GM19328 (cell line): ENCODE measurements at regions not wholly inside any gene's neighbourhood (a gene's known extent, or its start where the extent isn't known, plus 50 kb on each side); places are given as distances from the start of the nearest gene placed in this dataset.
"Not testable (repeated sequence)": the region's sequence is repeated elsewhere in the genome, so short reads cannot be mapped to it uniquely, and the experiment has no call there.

Source experiments
- ATAC-seq: cut with Tn5 transposase; IDR thresholded peaks from one replicate; pipeline ENCODE4 v1.9.1; 2021; ENCODE audit warnings: mild to moderate bottlenecking, moderate library complexity; ENCODE audit not compliant: unreplicated experiment

GRCh38 chr13:103605546-103606326 is 539.5 kb upstream of the SLC10A2 start:
- ATAC-seq: no peak

- ATAC-seq: not testable (repeated sequence)
Observed at GRCh38 chr13:103599870-103600269, 533.7 kb upstream of the SLC10A2 start.

- ATAC-seq: no peak
Observed at GRCh38 chr13:103598671-103599070, 532.5 kb upstream of the SLC10A2 start.

DNA sequence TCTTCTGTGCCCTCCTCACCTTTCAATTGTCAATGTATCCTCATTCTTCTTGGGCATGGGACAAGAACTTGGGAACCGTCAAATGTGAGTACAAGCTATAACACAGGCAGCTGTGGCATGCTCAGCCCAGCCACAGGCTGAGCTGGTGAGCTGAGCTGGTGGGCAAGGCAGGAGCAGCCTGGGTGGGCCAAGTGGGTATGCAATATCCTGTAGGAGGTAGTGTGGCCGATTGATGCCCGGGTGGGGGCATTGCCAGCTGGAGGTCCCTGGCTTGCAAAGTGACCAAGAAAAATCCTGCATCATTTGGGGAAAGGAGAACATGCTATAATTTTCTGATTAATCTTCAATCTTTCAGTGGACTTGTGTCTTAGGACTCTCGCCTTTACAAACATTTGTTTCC is 507.2 kb upstream of the SLC10A2 start:
- ATAC-seq: no peak

GRCh38 chr13:103568314-103568713 is 502.1 kb upstream of the SLC10A2 start:
- no peak for ATAC-seq

DNA sequence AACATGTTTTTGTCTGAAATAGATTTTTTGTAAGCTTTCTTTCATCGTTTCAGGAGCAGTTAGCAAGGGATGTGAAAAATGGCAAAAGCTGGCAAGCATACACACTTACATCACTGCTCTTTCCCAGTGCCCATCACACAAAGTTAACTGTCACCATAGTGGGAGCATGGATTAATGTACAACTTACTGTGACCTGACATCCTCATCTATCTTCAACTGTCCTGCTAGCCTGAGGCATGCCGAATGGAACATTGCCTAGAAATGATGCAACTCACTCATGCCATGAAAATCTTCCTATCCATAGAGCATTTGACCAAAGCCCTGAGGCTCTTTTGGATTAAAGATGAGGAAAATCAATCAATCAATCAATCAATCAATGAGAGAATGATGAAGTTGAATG is 491.7 kb upstream of the SLC10A2 start:
- ATAC-seq: no peak

DNA sequence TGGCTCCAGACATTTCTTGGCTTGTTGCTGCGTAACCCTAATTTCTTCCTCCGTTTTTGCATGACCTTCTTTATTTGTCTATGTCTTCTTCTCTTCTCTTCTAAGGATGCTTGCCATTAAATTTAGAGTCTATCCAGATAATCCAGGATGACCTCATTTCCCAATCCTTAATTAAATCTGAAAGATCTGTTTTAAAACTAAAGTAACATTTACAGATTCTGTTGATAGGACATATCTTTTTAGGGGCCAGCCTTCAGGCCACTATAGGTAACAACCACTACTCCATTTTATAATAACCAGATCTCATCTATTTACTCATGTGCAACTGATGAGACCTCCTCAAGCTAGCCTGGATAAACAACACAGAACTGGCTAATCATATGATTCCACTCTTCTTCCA is 490.5 kb upstream of the SLC10A2 start:
- ATAC-seq: no peak

DNA sequence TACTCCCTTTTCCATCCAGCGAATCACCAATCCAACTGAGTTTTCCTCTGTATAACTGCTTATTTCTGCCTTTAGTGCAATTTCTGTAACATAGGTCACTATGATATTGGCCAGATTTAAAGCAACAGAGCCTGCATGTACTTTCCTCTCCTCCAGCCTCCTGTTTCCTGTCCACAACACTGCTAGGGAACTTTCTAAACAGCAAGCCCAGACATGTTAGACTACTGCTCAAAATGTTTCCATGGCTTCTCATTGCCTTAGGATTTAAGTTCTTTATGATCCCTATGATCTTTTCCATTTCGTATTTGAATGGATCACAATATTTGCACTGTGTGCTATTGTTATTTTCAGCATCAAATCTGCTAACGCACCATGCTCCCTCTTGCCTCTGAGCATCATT is 481.7 kb upstream of the SLC10A2 start:
- no peak for ATAC-seq

DNA sequence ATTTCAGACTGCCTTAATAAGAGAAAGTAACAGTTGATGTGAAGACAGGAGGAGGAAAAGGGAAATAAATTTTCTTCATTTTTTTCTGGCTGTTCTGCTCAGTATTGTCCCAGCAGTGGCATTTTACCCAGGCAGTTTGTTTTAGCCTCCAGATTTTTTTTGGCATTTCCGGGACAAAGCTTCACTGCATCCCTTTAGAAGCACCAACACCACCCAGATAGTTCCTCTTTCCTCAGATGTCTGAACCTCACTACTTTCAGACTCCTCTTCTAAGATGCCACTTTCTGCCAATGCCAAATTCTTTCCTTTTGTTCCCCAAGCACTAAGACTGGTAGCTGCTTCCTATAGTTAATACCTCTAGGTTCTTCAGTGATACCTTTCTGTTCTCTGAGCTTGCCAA is 480.1 kb upstream of the SLC10A2 start:
- ATAC-seq: no peak

DNA sequence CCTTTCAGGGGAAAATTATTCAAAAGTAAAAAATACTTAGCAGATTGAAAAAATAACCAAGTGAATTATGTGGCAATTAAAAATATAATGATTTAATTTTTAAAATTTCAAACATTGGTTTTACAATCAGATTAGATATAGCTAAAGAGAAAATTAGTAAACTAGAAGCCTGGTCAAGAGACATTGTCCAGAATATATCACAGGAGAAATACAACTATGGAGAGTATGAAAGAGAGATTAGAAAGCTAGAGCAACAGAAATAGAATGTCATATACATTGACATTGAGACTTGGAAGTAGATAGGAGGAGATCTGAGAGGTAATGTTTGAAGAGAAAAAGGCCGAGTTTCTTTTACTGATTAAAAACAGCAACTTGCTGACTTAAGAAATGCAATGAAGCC is 476.4 kb upstream of the SLC10A2 start:
- ATAC-seq: no peak

GRCh38 chr13:103540382-103540765 is 474.2 kb upstream of the SLC10A2 start:
- no peak for ATAC-seq

DNA sequence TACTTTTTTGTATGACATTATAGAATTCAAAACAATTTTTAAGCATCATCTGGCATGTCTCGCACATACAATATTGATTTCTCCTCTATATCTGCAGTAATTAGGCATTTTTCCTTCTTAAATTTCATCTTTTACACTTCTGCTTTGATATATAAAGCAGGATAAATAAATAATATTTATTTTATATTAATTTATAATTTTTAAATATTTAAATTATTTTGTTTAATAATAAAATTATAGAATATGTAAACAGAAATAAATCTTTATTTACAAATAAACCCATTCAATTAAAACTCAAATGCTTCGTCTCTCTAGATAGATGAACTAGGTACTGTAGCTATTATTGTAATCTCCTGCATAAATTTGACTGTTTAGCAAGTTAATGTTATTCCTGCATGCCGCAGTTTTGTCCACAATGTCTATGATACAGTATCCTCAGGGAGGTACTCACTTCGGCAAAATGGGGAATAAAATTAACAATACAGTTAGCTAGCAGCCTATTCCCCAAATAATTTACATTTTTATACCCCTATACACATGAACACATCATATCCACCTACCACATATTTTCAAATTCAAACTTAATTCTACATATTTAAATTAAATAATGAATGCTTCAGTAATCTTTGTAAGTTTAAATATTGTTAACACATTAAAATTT is 473.6 kb upstream of the SLC10A2 start:
- no peak for ATAC-seq

DNA sequence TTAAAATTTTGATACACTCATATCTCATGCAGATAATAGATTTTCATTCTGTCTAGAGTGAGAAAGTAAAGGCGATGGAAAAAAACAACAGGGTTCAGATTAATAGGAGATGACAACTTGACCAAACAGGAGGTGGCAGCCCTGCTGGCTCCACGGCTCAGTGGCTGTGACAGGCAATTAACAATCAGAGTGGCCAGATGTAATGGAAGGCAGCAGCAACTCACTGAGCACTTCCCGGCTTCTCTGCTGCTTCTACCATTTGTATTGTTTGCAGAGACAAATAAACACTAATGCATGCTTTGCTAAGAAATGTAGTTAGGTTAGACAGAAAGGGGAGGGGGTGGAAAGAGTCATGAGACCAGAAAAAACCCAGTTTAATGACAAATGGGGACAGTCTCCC is 473.0 kb upstream of the SLC10A2 start:
- ATAC-seq: no peak

GRCh38 chr13:103537616-103538015 is 471.4 kb upstream of the SLC10A2 start:
- ATAC-seq: no peak

DNA sequence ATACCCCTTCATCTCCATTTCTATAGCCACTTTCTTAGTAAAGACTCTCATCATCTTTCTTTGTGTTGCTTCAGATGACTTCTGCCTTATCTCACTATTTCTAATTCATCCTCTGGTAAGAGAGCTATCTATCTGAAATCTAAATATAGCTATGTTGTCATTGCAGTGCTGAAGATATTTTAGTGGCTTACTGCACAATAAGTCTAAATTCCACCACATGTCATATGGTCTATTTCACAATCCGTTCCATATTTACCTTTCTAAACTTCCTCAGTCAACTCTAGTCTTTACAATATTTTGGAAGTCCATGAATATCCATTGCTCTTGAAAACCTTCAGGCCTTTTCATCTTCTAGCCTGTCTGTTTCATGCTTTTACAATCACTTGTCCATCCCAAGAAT is 465.1 kb upstream of the SLC10A2 start:
- no peak for ATAC-seq

DNA sequence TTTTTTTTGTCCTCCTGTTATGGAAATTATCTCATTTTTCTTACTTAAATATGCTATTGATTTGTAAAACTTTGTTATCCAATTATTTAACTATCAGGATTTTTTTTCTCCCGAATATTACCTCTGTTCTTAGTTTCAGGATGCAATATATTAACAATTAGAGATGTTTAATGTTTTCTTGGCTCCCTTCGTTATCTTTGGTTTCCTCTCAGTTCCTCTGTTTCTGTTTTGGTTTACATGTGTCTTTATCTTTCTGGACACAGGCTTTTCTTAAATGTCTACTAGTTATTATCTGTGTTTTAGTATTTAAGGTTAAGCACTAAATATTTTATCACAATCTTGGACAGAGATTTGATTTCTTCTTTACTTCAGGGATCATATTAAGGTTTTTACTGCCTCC is 462.2 kb upstream of the SLC10A2 start:
- no peak for ATAC-seq

DNA sequence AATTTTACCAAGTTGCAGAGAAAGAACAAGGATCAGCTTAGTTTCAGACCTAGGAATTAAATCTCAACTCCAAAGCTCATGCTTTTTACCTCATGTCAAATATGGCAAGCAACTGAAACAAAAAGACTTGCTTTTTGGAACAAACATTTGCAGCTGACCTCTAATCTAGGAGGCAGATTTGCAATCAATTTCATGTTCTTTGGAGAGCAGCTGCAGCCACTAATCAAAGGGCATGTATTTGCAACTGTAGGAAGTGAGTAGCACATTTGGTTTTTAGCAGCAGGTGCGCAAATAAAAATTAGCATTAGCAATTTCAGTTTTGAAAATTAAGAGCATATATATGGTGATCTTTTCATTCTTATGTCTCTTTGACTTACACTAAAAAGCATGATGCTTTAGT is 459.3 kb upstream of the SLC10A2 start:
- ATAC-seq: no peak

DNA sequence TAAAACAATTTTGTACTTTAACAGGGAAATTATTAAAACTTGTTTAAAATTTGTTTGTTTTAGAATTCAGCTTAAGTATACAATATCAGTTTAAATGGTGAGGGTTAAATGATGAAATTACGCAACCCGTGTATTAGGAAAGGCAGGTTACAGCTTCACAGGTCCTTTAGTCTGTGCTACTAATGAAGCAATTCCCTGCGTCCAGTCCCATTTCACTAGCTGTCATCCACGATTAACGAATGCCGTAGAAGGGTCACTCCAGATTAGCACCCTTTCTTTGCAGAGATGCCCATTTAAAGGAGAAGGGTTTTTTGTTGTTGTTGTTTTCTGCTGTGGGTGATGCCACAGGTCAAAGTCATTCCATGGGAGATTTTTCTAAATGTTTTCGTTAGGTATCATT is 457.6 kb upstream of the SLC10A2 start:
- no peak for ATAC-seq

- ATAC-seq: no peak
Observed at GRCh38 chr13:103521532-103521931, 455.3 kb upstream of the SLC10A2 start.

DNA sequence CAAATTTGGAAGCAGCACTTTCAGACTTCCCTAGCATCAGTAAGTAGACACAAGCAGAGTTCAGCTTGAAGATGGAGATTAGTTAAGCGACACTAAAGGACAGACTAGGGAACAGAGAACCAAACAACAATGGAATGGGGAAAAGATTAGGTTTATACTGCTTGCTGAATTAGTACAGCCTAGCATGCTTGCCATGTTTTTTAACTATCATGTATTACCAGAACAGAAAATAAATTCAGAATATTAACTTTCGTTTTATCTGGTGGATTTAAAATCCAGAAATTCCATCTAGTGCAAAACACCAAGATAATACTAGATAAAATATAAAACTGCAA is 451.5 kb upstream of the SLC10A2 start:
- ATAC-seq: no peak

GRCh38 chr13:103517066-103517767 is 451.0 kb upstream of the SLC10A2 start:
- ATAC-seq: no peak
